ENCODE measurements at regions not wholly inside any gene's neighbourhood (a gene's known extent, or its start where the extent isn't known, plus 50 kb on each side); places are given as distances from the start of the nearest gene placed in this dataset.
"Not testable (repeated sequence)": the region's sequence is repeated elsewhere in the genome, so short reads cannot be mapped to it uniquely, and the experiment has no call there.

DNA sequence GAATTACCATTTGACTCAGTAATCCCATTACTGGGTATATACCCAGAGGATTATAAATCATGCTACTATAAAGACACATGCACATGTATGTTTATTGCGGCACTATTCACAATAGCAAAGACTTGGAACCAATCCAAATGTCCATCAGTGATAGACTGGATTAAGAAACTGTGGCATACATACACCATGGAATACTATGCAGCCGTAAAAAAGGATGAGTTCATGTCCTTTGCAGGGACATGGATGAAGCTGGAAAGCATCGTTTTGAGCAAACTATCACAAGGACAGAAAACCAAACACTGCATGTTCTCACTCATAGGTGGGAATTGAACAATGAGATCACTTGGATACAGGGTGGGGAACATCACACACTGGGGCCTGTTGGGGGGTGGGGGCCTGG is 97.5 kb downstream of the C4BPA start:
- TF ChIP-seq, protein P1, sequence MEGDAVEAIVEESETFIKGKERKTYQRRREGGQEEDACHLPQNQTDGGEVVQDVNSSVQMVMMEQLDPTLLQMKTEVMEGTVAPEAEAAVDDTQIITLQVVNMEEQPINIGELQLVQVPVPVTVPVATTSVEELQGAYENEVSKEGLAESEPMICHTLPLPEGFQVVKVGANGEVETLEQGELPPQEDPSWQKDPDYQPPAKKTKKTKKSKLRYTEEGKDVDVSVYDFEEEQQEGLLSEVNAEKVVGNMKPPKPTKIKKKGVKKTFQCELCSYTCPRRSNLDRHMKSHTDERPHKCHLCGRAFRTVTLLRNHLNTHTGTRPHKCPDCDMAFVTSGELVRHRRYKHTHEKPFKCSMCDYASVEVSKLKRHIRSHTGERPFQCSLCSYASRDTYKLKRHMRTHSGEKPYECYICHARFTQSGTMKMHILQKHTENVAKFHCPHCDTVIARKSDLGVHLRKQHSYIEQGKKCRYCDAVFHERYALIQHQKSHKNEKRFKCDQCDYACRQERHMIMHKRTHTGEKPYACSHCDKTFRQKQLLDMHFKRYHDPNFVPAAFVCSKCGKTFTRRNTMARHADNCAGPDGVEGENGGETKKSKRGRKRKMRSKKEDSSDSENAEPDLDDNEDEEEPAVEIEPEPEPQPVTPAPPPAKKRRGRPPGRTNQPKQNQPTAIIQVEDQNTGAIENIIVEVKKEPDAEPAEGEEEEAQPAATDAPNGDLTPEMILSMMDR (tag by site-specific recombination; IDR thresholded peaks at IDR 0.05), result not testable (repeated sequence)
- TF ChIP-seq ZSCAN4 (tag by site-specific recombination; IDR thresholded peaks at IDR 0.05); ZNF292 (tag by site-specific recombination; IDR thresholded peaks at IDR 0.05; ENCODE audit: borderline replicate concordance, low read depth); GLIS2 (tag by site-specific recombination; IDR thresholded peaks at IDR 0.05); REST (tag by site-specific recombination; IDR thresholded peaks at IDR 0.05); MYNN (tag by site-specific recombination; IDR thresholded peaks at IDR 0.05; ENCODE audit: borderline replicate concordance): not testable (repeated sequence)
